ENCODE measurements at regions not wholly inside any gene's neighbourhood (a gene's known extent, or its start where the extent isn't known, plus 50 kb on each side); places are given as distances from the start of the nearest gene placed in this dataset.

DNA sequence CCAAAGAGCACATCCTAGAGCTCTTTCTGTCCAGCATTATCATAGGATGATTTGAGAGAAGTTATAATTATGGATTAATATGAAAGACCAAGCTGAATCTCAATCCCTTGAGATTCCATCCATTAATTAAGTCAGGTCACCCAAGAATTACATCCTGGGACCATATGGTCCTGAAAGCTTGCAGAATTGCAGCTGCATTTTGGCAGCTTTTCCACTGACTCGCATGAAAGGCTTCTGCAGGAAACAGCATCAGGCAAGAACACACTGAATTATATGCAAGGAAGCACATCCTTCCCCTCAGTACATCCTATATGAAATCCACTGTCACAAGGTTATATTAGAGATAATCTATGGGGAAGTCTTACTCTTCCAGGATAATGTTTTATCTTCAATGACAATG, 109.1 kb upstream of the CTNND2 start:
- TF ChIP-seq ZNF70 (CRISPR knock-in tag; IDR thresholded peaks at IDR 0.05) = no peak
- TF ChIP-seq RARB (CRISPR knock-in tag; IDR thresholded peaks at IDR 0.05) = no peak
- no peak for TF ChIP-seq BACH2 (CRISPR knock-in tag; IDR thresholded peaks at IDR 0.05; ENCODE audit: borderline replicate concordance)
- TF ChIP-seq, protein P1, sequence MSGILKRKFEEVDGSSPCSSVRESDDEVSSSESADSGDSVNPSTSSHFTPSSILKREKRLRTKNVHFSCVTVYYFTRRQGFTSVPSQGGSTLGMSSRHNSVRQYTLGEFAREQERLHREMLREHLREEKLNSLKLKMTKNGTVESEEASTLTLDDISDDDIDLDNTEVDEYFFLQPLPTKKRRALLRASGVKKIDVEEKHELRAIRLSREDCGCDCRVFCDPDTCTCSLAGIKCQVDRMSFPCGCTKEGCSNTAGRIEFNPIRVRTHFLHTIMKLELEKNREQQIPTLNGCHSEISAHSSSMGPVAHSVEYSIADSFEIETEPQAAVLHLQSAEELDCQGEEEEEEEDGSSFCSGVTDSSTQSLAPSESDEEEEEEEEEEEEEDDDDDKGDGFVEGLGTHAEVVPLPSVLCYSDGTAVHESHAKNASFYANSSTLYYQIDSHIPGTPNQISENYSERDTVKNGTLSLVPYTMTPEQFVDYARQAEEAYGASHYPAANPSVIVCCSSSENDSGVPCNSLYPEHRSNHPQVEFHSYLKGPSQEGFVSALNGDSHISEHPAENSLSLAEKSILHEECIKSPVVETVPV (CRISPR knock-in tag; IDR thresholded peaks at IDR 0.05) = no peak
- no peak for TF ChIP-seq SNAI2 (CRISPR knock-in tag; IDR thresholded peaks at IDR 0.05)
- no peak for TF ChIP-seq ZNF565 (CRISPR knock-in tag; conservative IDR thresholded peaks at IDR 0.05; ENCODE audit: low read depth)
- TF ChIP-seq, protein P2, sequence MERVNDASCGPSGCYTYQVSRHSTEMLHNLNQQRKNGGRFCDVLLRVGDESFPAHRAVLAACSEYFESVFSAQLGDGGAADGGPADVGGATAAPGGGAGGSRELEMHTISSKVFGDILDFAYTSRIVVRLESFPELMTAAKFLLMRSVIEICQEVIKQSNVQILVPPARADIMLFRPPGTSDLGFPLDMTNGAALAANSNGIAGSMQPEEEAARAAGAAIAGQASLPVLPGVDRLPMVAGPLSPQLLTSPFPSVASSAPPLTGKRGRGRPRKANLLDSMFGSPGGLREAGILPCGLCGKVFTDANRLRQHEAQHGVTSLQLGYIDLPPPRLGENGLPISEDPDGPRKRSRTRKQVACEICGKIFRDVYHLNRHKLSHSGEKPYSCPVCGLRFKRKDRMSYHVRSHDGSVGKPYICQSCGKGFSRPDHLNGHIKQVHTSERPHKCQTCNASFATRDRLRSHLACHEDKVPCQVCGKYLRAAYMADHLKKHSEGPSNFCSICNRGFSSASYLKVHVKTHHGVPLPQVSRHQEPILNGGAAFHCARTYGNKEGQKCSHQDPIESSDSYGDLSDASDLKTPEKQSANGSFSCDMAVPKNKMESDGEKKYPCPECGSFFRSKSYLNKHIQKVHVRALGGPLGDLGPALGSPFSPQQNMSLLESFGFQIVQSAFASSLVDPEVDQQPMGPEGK (CRISPR knock-in tag; IDR thresholded peaks at IDR 0.05; ENCODE audit: borderline replicate concordance) = no peak
- TF ChIP-seq, protein P3, sequence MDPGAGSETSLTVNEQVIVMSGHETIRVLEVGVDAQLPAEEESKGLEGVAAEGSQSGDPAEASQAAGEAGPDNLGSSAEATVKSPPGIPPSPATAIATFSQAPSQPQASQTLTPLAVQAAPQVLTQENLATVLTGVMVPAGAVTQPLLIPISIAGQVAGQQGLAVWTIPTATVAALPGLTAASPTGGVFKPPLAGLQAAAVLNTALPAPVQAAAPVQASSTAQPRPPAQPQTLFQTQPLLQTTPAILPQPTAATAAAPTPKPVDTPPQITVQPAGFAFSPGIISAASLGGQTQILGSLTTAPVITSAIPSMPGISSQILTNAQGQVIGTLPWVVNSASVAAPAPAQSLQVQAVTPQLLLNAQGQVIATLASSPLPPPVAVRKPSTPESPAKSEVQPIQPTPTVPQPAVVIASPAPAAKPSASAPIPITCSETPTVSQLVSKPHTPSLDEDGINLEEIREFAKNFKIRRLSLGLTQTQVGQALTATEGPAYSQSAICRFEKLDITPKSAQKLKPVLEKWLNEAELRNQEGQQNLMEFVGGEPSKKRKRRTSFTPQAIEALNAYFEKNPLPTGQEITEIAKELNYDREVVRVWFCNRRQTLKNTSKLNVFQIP (CRISPR knock-in tag; IDR thresholded peaks at IDR 0.05; ENCODE audit: borderline replicate concordance, low read depth) = no peak
- TF ChIP-seq, protein P4, sequence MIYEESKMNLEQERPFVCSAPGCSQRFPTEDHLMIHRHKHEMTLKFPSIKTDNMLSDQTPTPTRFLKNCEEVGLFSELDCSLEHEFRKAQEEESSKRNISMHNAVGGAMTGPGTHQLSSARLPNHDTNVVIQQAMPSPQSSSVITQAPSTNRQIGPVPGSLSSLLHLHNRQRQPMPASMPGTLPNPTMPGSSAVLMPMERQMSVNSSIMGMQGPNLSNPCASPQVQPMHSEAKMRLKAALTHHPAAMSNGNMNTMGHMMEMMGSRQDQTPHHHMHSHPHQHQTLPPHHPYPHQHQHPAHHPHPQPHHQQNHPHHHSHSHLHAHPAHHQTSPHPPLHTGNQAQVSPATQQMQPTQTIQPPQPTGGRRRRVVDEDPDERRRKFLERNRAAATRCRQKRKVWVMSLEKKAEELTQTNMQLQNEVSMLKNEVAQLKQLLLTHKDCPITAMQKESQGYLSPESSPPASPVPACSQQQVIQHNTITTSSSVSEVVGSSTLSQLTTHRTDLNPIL (CRISPR knock-in tag; IDR thresholded peaks at IDR 0.05; ENCODE audit: low read depth) = no peak
- TF ChIP-seq ZFP30 (CRISPR knock-in tag; IDR thresholded peaks at IDR 0.05) = no peak
- TF ChIP-seq ZC3H10 (CRISPR knock-in tag; IDR thresholded peaks at IDR 0.05) = no peak
- TF ChIP-seq TOX (CRISPR knock-in tag; IDR thresholded peaks at IDR 0.05; ENCODE audit: borderline replicate concordance) = no peak
- TF ChIP-seq, protein P5, sequence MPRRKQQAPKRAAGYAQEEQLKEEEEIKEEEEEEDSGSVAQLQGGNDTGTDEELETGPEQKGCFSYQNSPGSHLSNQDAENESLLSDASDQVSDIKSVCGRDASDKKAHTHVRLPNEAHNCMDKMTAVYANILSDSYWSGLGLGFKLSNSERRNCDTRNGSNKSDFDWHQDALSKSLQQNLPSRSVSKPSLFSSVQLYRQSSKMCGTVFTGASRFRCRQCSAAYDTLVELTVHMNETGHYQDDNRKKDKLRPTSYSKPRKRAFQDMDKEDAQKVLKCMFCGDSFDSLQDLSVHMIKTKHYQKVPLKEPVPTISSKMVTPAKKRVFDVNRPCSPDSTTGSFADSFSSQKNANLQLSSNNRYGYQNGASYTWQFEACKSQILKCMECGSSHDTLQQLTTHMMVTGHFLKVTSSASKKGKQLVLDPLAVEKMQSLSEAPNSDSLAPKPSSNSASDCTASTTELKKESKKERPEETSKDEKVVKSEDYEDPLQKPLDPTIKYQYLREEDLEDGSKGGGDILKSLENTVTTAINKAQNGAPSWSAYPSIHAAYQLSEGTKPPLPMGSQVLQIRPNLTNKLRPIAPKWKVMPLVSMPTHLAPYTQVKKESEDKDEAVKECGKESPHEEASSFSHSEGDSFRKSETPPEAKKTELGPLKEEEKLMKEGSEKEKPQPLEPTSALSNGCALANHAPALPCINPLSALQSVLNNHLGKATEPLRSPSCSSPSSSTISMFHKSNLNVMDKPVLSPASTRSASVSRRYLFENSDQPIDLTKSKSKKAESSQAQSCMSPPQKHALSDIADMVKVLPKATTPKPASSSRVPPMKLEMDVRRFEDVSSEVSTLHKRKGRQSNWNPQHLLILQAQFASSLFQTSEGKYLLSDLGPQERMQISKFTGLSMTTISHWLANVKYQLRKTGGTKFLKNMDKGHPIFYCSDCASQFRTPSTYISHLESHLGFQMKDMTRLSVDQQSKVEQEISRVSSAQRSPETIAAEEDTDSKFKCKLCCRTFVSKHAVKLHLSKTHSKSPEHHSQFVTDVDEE (CRISPR knock-in tag; IDR thresholded peaks at IDR 0.05) = no peak
- TF ChIP-seq ZFP3 (CRISPR knock-in tag; IDR thresholded peaks at IDR 0.05) = no peak
- TF ChIP-seq ISL1 (CRISPR knock-in tag; IDR thresholded peaks at IDR 0.05) = no peak
- no peak for ATAC-seq

DNA sequence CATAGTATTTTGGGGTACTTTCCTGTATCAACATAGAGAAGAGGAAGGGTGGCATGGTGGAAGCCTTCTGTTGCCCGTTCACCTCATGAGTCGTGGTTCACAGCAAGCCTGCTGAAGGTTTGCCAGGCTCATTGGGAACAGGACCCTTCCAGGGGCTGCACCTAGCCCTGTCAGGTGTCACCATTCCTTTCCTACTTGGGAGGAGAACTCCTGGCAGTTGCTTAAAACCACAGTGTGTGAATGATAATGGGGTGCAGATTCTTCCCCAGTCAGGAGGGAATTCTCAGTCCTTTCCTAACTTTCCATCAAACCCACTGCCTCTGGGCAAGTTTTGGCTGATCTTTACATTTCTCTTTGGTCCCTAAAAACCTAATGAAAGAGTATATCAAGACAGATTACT, 99.4 kb upstream of the CTNND2 start:
- no peak for ATAC-seq
- TF ChIP-seq RARB (CRISPR knock-in tag; IDR thresholded peaks at IDR 0.05) (no peak), ARNTL (CRISPR knock-in tag; IDR thresholded peaks at IDR 0.05; ENCODE audit: borderline replicate concordance, low read depth) (no peak), PPARA (CRISPR knock-in tag; IDR thresholded peaks at IDR 0.05; ENCODE audit: borderline replicate concordance) (no peak), ZFP3 (CRISPR knock-in tag; IDR thresholded peaks at IDR 0.05) (no peak), TCF4 (CRISPR knock-in tag; IDR thresholded peaks at IDR 0.05; ENCODE audit: borderline replicate concordance) (no peak), ZC3H10 (CRISPR knock-in tag; IDR thresholded peaks at IDR 0.05) (no peak), TOX (CRISPR knock-in tag; IDR thresholded peaks at IDR 0.05; ENCODE audit: borderline replicate concordance) (no peak), SNAI2 (CRISPR knock-in tag; IDR thresholded peaks at IDR 0.05) (no peak)
- TF ChIP-seq, protein P1 (CRISPR knock-in tag; IDR thresholded peaks at IDR 0.05) = no peak
- TF ChIP-seq, protein P5 (CRISPR knock-in tag; IDR thresholded peaks at IDR 0.05) = no peak
- TF ChIP-seq, protein P2 (CRISPR knock-in tag; IDR thresholded peaks at IDR 0.05; ENCODE audit: borderline replicate concordance) = no peak
- TF ChIP-seq, protein P4 (CRISPR knock-in tag; IDR thresholded peaks at IDR 0.05; ENCODE audit: low read depth) = no peak

Data from SK-N-SH treated with all-trans-retinoic acid at 6 μM for 48 hours (cell line).